HEK293 (cell line): ENCODE measurements at regions not wholly inside any gene's neighbourhood (a gene's known extent, or its start where the extent isn't known, plus 50 kb on each side); places are given as distances from the start of the nearest gene placed in this dataset.

ENCODE experiments used
- CTCF ChIA-PET: fragments of 350-600 bp; formaldehyde crosslinking; extraction: SDS; loops from one replicate; lab custom pipeline; 2021; ENCODE audit warnings: antibody characterized with exemption; lab: Yijun Ruan, JAX
- POLR2A ChIA-PET: fragments of 300-600 bp; formaldehyde crosslinking; extraction: SDS; loops from one replicate; lab custom pipeline; 2020; ENCODE audit warnings: antibody characterized with exemption, inconsistent platforms; lab: Yijun Ruan, JAX
- H3K27ac ChIP-seq: fragments of 200-500 bp; sonication (Bioruptor generic); 2 replicates; pipeline ENCODE4 v1.5.1; 2014; ENCODE audit warnings: low read depth, low read length, control low read depth, inconsistent platforms; ENCODE audit errors: extremely low read depth
- H3K36me3 ChIP-seq, 2 experiments: fragments of 200-500 bp in 1 of 2; sonication (Bioruptor generic) in 1 of 2; 1 replicate in 1 of 2; 2 replicates in 1 of 2; pipeline ENCODE4 v1.5.1; 2014 to 2017; ENCODE audit warnings: inconsistent platforms in 2 of 2, low read length in 2 of 2; ENCODE audit not compliant: control insufficient read depth in 2 of 2, insufficient read depth in 1 of 2
- H3K4me1 ChIP-seq: fragments of 200-500 bp; sonication (Bioruptor generic); 2 replicates; pipeline ENCODE4 v1.5.1; 2014; ENCODE audit warnings: mild to moderate bottlenecking, low read length, inconsistent platforms; ENCODE audit not compliant: control insufficient read depth, insufficient read depth
- H3K4me3 ChIP-seq: 2 replicates; pipeline ENCODE4 v1.5.1; 2011; ENCODE audit warnings: low read depth, mild to moderate bottlenecking, control low read depth, low read length, moderate library complexity
- H3K9me3 ChIP-seq: fragments of 200-500 bp; sonication (Bioruptor generic); 2 replicates; pipeline ENCODE4 v1.5.1; 2014; ENCODE audit warnings: low read depth, low read length, inconsistent platforms; ENCODE audit not compliant: control insufficient read depth, insufficient read depth
- BCL11B ChIP-seq: fragments of 450-650 bp; formaldehyde crosslinking; IDR thresholded peaks from 2 replicates; pipeline ENCODE4 v1.5.1; 2016; ENCODE audit warnings: low read depth, missing biosample characterization, missing genetic modification characterization
- HIC1 ChIP-seq: fragments of 450-650 bp; formaldehyde crosslinking; IDR thresholded peaks from 2 replicates; pipeline ENCODE4 v1.5.1; 2016; ENCODE audit warnings: missing biosample characterization, missing genetic modification characterization
- OVOL3 ChIP-seq: fragments of 450-650 bp; formaldehyde crosslinking; IDR thresholded peaks from 2 replicates; pipeline ENCODE4 v1.5.1; 2016; ENCODE audit warnings: missing biosample characterization, missing genetic modification characterization
- PRDM1 ChIP-seq: fragments of 450-650 bp; formaldehyde crosslinking; IDR thresholded peaks from 2 replicates; pipeline ENCODE4; 2016; ENCODE audit warnings: missing biosample characterization, missing genetic modification characterization
- SP2 ChIP-seq: fragments of 450-650 bp; formaldehyde crosslinking; IDR thresholded peaks from 2 replicates; pipeline ENCODE4 v1.5.1; 2016; ENCODE audit warnings: missing biosample characterization, missing genetic modification characterization
- ZBTB44 ChIP-seq: fragments of 450-650 bp; IDR thresholded peaks from 2 replicates; pipeline ENCODE4 v1.5.1; 2018; ENCODE audit warnings: missing biosample characterization, mild to moderate bottlenecking, missing genetic modification characterization
- ZBTB48 ChIP-seq: fragments of 450-650 bp; formaldehyde crosslinking; IDR thresholded peaks from 2 replicates; pipeline ENCODE4 v1.5.1; 2016; ENCODE audit warnings: missing biosample characterization, missing genetic modification characterization
- ZEB2 ChIP-seq: fragments of 450-650 bp; formaldehyde crosslinking; IDR thresholded peaks from 2 replicates; pipeline ENCODE4 v1.5.1; 2016; ENCODE audit warnings: missing biosample characterization, missing genetic modification characterization
- ZFP41 ChIP-seq: fragments of 450-650 bp; formaldehyde crosslinking; IDR thresholded peaks from 2 replicates; pipeline ENCODE4 v1.5.1; 2016; ENCODE audit warnings: missing biosample characterization, missing genetic modification characterization, borderline replicate concordance
- ZNF140 ChIP-seq: fragments of 450-650 bp; formaldehyde crosslinking; IDR thresholded peaks from 2 replicates; pipeline ENCODE4 v1.5.1; 2016; ENCODE audit warnings: missing biosample characterization, missing genetic modification characterization
- ZNF248 ChIP-seq: fragments of 450-650 bp; formaldehyde crosslinking; IDR thresholded peaks from 2 replicates; pipeline ENCODE4 v1.5.1; 2017; ENCODE audit warnings: missing biosample characterization, missing genetic modification characterization
- ZNF366 ChIP-seq: fragments of 450-650 bp; formaldehyde crosslinking; conservative IDR thresholded peaks from 2 replicates; pipeline ENCODE4 v1.5.1; 2016; ENCODE audit warnings: missing biosample characterization, missing genetic modification characterization
- ZNF426 ChIP-seq: fragments of 450-650 bp; formaldehyde crosslinking; IDR thresholded peaks from 2 replicates; pipeline ENCODE4 v1.5.1; 2017; ENCODE audit warnings: missing biosample characterization, missing genetic modification characterization, mild to moderate bottlenecking, inconsistent platforms, moderate library complexity
- ZNF473 ChIP-seq: fragments of 450-650 bp; formaldehyde crosslinking; IDR thresholded peaks from 2 replicates; pipeline ENCODE4 v1.5.1; 2017; ENCODE audit warnings: missing biosample characterization, missing genetic modification characterization
- ZNF501 ChIP-seq: fragments of 450-650 bp; formaldehyde crosslinking; IDR thresholded peaks from 2 replicates; pipeline ENCODE4 v1.5.1; 2016; ENCODE audit warnings: missing biosample characterization, missing genetic modification characterization
- ZNF510 ChIP-seq: fragments of 450-650 bp; formaldehyde crosslinking; IDR thresholded peaks from 2 replicates; pipeline ENCODE4 v1.5.1; 2018; ENCODE audit warnings: mild to moderate bottlenecking, missing genetic modification characterization, missing biosample characterization; ENCODE audit not compliant: insufficient replicate concordance
- ZNF626 ChIP-seq: fragments of 450-650 bp; sonication (Bioruptor Pico); formaldehyde crosslinking; IDR thresholded peaks from 2 replicates; pipeline ENCODE4 v1.5.1; 2018; ENCODE audit warnings: missing biosample characterization, missing genetic modification characterization, inconsistent platforms
- ZNF654 ChIP-seq: fragments of 450-650 bp; formaldehyde crosslinking; IDR thresholded peaks from 2 replicates; pipeline ENCODE4 v1.5.1; 2016; ENCODE audit warnings: low read depth, missing biosample characterization, missing genetic modification characterization
- ZNF670 ChIP-seq: fragments of 450-650 bp; formaldehyde crosslinking; IDR thresholded peaks from 2 replicates; pipeline ENCODE4 v1.5.1; 2016; ENCODE audit warnings: missing biosample characterization, missing genetic modification characterization, low read depth
- ZSCAN16 ChIP-seq: fragments of 450-650 bp; formaldehyde crosslinking; IDR thresholded peaks from 2 replicates; pipeline ENCODE4 v1.5.1; 2016; ENCODE audit warnings: missing biosample characterization, missing genetic modification characterization
- ZSCAN30 ChIP-seq: fragments of 450-650 bp; IDR thresholded peaks from 2 replicates; pipeline ENCODE4 v1.5.1; 2018; ENCODE audit warnings: missing biosample characterization, mild to moderate bottlenecking, missing genetic modification characterization, moderate library complexity
- TF ChIP-seq, protein P1 (sequence below): fragments of 450-650 bp; formaldehyde crosslinking; IDR thresholded peaks from 2 replicates; pipeline ENCODE4 v1.5.1; 2016; ENCODE audit warnings: missing biosample characterization, missing genetic modification characterization
- TF ChIP-seq, protein P2 (sequence below): fragments of 450-650 bp; formaldehyde crosslinking; IDR thresholded peaks from 2 replicates; pipeline ENCODE4 v1.5.1; 2016; ENCODE audit warnings: missing biosample characterization, missing genetic modification characterization, borderline replicate concordance
- TF ChIP-seq, protein P3 (sequence below): fragments of 450-650 bp; formaldehyde crosslinking; IDR thresholded peaks from 2 replicates; pipeline ENCODE4 v1.5.1; 2016; ENCODE audit warnings: missing biosample characterization, missing genetic modification characterization

- no peak for TF ChIP-seq ZNF670
- peak; percentile 58; the same call in 1 of the 2 replicates for TF ChIP-seq ZSCAN30 (tag by site-specific recombination)
Observed at GRCh38 chr6:87847135-87847829, 145.2 kb upstream of the AKIRIN2 start (continued).

- POLR2A ChIA-PET, result no interaction called here
- TF ChIP-seq ZBTB44 (tag by site-specific recombination), result peak; percentile 39; the same call in 1 of the 2 replicates
- TF ChIP-seq, protein P1, sequence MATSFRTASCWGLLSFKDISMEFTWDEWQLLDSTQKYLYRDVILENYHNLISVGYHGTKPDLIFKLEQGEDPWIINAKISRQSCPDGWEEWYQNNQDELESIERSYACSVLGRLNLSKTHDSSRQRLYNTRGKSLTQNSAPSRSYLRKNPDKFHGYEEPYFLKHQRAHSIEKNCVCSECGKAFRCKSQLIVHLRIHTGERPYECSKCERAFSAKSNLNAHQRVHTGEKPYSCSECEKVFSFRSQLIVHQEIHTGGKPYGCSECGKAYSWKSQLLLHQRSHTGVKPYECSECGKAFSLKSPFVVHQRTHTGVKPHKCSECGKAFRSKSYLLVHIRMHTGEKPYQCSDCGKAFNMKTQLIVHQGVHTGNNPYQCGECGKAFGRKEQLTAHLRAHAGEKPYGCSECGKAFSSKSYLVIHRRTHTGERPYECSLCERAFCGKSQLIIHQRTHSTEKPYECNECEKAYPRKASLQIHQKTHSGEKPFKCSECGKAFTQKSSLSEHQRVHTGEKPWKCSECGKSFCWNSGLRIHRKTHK (tag by site-specific recombination), result no peak
- no peak for TF ChIP-seq SP2
- TF ChIP-seq, all 188 proteins: peak for 1
- Histone ChIP-seq H3K9me3 (no peaks in the 10 kb centered on the region), H3K4me3 (no peak overlapping the region), H3K36me3 (no peaks in the 10 kb centered on the region), H3K27ac (no peak overlapping the region), H3K4me1 (peaks cover 6% of the 10 kb centered on the region; the same call in 1 of the 2 replicates)
- CTCF ChIA-PET, result interaction anchor here (0.6 kb wide), 1 partner anchor 12 kb away, joined by 3 read pairs; no protein-coding TSS in a partner anchor
Observed at GRCh38 chr6:87846434-87846833, 144.4 kb upstream of the AKIRIN2 start.

- TF ChIP-seq ZBTB48 (tag by site-specific recombination), result no peak
- no peak for TF ChIP-seq BCL11B (tag by site-specific recombination)
- no peak for TF ChIP-seq HIC1
- no peak for TF ChIP-seq ZNF510 (tag by site-specific recombination)
- TF ChIP-seq OVOL3 (tag by site-specific recombination), result no peak
- no peak for TF ChIP-seq ZNF366 (tag by site-specific recombination)
- no peak for TF ChIP-seq PRDM1 (tag by site-specific recombination)
- TF ChIP-seq ZNF140 (tag by site-specific recombination), result no peak
- TF ChIP-seq ZEB2 (tag by site-specific recombination), result no peak
- TF ChIP-seq ZNF654 (tag by site-specific recombination), result no peak
- TF ChIP-seq ZFP41, result no peak
- no peak for TF ChIP-seq ZNF426 (tag by site-specific recombination)
- no peak for TF ChIP-seq ZNF248
- TF ChIP-seq, protein P2, sequence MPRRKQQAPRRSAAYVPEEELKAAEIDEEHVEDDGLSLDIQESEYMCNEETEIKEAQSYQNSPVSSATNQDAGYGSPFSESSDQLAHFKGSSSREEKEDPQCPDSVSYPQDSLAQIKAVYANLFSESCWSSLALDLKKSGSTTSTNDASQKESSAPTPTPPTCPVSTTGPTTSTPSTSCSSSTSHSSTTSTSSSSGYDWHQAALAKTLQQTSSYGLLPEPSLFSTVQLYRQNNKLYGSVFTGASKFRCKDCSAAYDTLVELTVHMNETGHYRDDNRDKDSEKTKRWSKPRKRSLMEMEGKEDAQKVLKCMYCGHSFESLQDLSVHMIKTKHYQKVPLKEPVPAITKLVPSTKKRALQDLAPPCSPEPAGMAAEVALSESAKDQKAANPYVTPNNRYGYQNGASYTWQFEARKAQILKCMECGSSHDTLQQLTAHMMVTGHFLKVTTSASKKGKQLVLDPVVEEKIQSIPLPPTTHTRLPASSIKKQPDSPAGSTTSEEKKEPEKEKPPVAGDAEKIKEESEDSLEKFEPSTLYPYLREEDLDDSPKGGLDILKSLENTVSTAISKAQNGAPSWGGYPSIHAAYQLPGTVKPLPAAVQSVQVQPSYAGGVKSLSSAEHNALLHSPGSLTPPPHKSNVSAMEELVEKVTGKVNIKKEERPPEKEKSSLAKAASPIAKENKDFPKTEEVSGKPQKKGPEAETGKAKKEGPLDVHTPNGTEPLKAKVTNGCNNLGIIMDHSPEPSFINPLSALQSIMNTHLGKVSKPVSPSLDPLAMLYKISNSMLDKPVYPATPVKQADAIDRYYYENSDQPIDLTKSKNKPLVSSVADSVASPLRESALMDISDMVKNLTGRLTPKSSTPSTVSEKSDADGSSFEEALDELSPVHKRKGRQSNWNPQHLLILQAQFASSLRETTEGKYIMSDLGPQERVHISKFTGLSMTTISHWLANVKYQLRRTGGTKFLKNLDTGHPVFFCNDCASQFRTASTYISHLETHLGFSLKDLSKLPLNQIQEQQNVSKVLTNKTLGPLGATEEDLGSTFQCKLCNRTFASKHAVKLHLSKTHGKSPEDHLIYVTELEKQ (tag by site-specific recombination), result no peak
- no peak for TF ChIP-seq ZNF501 (tag by site-specific recombination)
- TF ChIP-seq ZNF626 (tag by site-specific recombination), result no peak
- TF ChIP-seq ZNF473 (tag by site-specific recombination), result no peak
- no peak for TF ChIP-seq ZSCAN16 (tag by site-specific recombination)
- TF ChIP-seq, protein P3, sequence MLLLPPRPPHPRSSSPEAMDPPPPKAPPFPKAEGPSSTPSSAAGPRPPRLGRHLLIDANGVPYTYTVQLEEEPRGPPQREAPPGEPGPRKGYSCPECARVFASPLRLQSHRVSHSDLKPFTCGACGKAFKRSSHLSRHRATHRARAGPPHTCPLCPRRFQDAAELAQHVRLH, result no peak
- POLR2A ChIA-PET, result no interaction called here
- CTCF ChIA-PET, result interaction anchor here (0.5 to 1.5 kb wide), 2 partner anchors 14 to 77 kb away, joined by 3 read pairs; no protein-coding TSS in a partner anchor
- Histone ChIP-seq H3K4me3 (no peak overlapping the region), H3K27ac (no peak overlapping the region), H3K36me3 (no peaks in the 10 kb centered on the region), H3K9me3 (no peaks in the 10 kb centered on the region), H3K4me1 (no peaks in the 10 kb centered on the region)
Observed at GRCh38 chr6:87840324-87840723, 138.3 kb upstream of the AKIRIN2 start.
